IMR-90 (cell line): ENCODE measurements at regions not wholly inside any gene's neighbourhood (a gene's known extent, or its start where the extent isn't known, plus 50 kb on each side); places are given as distances from the start of the nearest gene placed in this dataset.

Experiments used
- ATAC-seq: fragments of 200-7000 bp; cut with Tn5 transposase; 2 replicates; pipeline ENCODE4 v1.9.1; 2020; ENCODE audit warnings: low read depth, mild to moderate bottlenecking, moderate library complexity
- BruUV-seq: library from RNA; stranded (reverse); fragments of 400-500 nt; replicated peaks from 2 replicates; lab custom pipeline; 2021; lab: Mats Ljungman, UMichigan
- CTCF ChIA-PET: fragments of 300-600 bp; formaldehyde crosslinking; extraction: SDS; loops from one replicate; lab custom pipeline; 2021; ENCODE audit warnings: antibody characterized with exemption; lab: Yijun Ruan, JAX
- POLR2A ChIA-PET: fragments of 300-600 bp; sonication (Branson Sonifier 250); formaldehyde crosslinking; loops from one replicate; lab custom pipeline; 2022; ENCODE audit warnings: antibody characterized with exemption; ENCODE audit not compliant: unreplicated experiment; lab: Charles Lee
- DNase-seq: peaks from one replicate; pipeline ENCODE4 v3.0.0; 2013
- H2AFZ ChIP-seq: replicated peaks from 2 replicates; pipeline ENCODE3; 2013; ENCODE audit warnings: low read length, mild to moderate bottlenecking; ENCODE audit not compliant: poor library complexity
- H2AK5ac ChIP-seq: 2 replicates; pipeline ENCODE4 v1.6.1; 2013; ENCODE audit warnings: low read depth, low read length, inconsistent platforms
- H2AK9ac ChIP-seq: replicated peaks from 2 replicates; pipeline ENCODE3; 2013; ENCODE audit warnings: mild to moderate bottlenecking, low read depth, low read length, moderate library complexity; ENCODE audit not compliant: poor library complexity
- H2BK120ac ChIP-seq: 2 replicates; pipeline ENCODE4 v1.6.1; 2013; ENCODE audit warnings: low read depth, low read length, inconsistent platforms
- H2BK15ac ChIP-seq: 3 replicates; pipeline ENCODE4 v1.6.1; 2013; ENCODE audit warnings: low read depth, low read length, inconsistent platforms
- H2BK20ac ChIP-seq: 2 replicates; pipeline ENCODE4 v1.6.1; 2013; ENCODE audit warnings: low read depth, mild to moderate bottlenecking, inconsistent platforms, low read length, moderate library complexity
- H2BK5ac ChIP-seq: 2 replicates; pipeline ENCODE4 v1.6.1; 2013; ENCODE audit warnings: mild to moderate bottlenecking, low read depth, low read length, inconsistent platforms; ENCODE audit not compliant: poor library complexity, severe bottlenecking
- H3K14ac ChIP-seq: replicated peaks from 2 replicates; pipeline ENCODE4 v1.6.1; 2013; ENCODE audit warnings: low read depth, low read length, inconsistent platforms
- H3K18ac ChIP-seq: 2 replicates; pipeline ENCODE4 v1.6.1; 2013; ENCODE audit warnings: low read depth, low read length, control low read depth
- H3K23ac ChIP-seq: 2 replicates; pipeline ENCODE4 v1.6.1; 2013; ENCODE audit warnings: low read depth, low read length, inconsistent platforms
- H3K27ac ChIP-seq: 2 replicates; pipeline ENCODE4 v1.5.1; 2013; ENCODE audit warnings: mild to moderate bottlenecking, control low read depth, low read length; ENCODE audit not compliant: insufficient read depth
- H3K27me3 ChIP-seq: 2 replicates; pipeline ENCODE4 v1.6.1; 2013; ENCODE audit warnings: low read length; ENCODE audit not compliant: control insufficient read depth, insufficient read depth
- H3K36me3 ChIP-seq: 2 replicates; pipeline ENCODE4 v1.6.1; 2013; ENCODE audit warnings: low read length, mixed read lengths; ENCODE audit not compliant: control insufficient read depth, insufficient read depth
- H3K4ac ChIP-seq: 2 replicates; pipeline ENCODE4 v1.6.1; 2013; ENCODE audit warnings: low read depth, low read length, inconsistent platforms
- H3K4me1 ChIP-seq: 2 replicates; pipeline ENCODE4 v1.6.1; 2013; ENCODE audit warnings: low read length, mixed read lengths; ENCODE audit not compliant: control insufficient read depth, insufficient read depth
- H3K4me2 ChIP-seq: 2 replicates; pipeline ENCODE4 v1.6.1; 2013; ENCODE audit warnings: low read depth, mild to moderate bottlenecking, control low read depth, low read length, moderate library complexity
- H3K4me3 ChIP-seq: 2 replicates; pipeline ENCODE4 v1.5.1; 2013; ENCODE audit warnings: low read depth, mild to moderate bottlenecking, control low read depth, low read length, moderate library complexity; ENCODE audit not compliant: insufficient read depth
- H3K56ac ChIP-seq: 2 replicates; pipeline ENCODE4 v1.6.1; 2013; ENCODE audit warnings: low read length, inconsistent platforms; ENCODE audit not compliant: insufficient read depth; ENCODE audit errors: extremely low read depth
- H3K79me1 ChIP-seq, 2 experiments: 2 replicates each; pipeline ENCODE4 v1.6.1; 2013; ENCODE audit warnings: low read length in 2 of 2, inconsistent platforms in 1 of 2, low read depth in 1 of 2
- H3K9ac ChIP-seq: 2 replicates; pipeline ENCODE4 v1.6.1; 2013; ENCODE audit warnings: low read depth, low read length, control low read depth
- H3K9me1 ChIP-seq: 2 replicates; pipeline ENCODE4 v1.6.1; 2013; ENCODE audit warnings: low read length, inconsistent platforms; ENCODE audit not compliant: insufficient read depth
- H3K9me3 ChIP-seq: 2 replicates; pipeline ENCODE4 v1.6.1; 2013; ENCODE audit warnings: low read length; ENCODE audit not compliant: control insufficient read depth, insufficient read depth
- H4K20me1 ChIP-seq: 2 replicates; pipeline ENCODE4 v1.6.1; 2013; ENCODE audit warnings: low read length, inconsistent platforms; ENCODE audit not compliant: insufficient read depth
- H4K5ac ChIP-seq: 2 replicates; pipeline ENCODE4 v1.6.1; 2013; ENCODE audit warnings: mild to moderate bottlenecking, low read depth, low read length, control low read depth
- H4K8ac ChIP-seq, 2 experiments: 2 replicates each; pipeline ENCODE4 v1.6.1; 2013; ENCODE audit warnings: low read depth in 2 of 2, low read length in 2 of 2, control low read depth in 1 of 2, inconsistent platforms in 1 of 2
- H4K91ac ChIP-seq: 2 replicates; pipeline ENCODE4 v1.6.1; 2013; ENCODE audit warnings: low read depth, low read length, inconsistent platforms; ENCODE audit not compliant: insufficient read depth
- BHLHE40 ChIP-seq: fragments of 150-350 bp; IDR thresholded peaks from 2 replicates; pipeline ENCODE4 v1.6.1; 2016; ENCODE audit warnings: mild to moderate bottlenecking, low read depth, low read length
- CEBPB ChIP-seq: IDR thresholded peaks from 2 replicates; pipeline ENCODE4 v1.6.1; 2012; ENCODE audit warnings: low read depth, low read length, improper control_type of control experiment
- CHD1 ChIP-seq: IDR thresholded peaks from 2 replicates; pipeline ENCODE4 v1.6.1; 2012; ENCODE audit warnings: low read depth, low read length, improper control_type of control experiment
- ELK1 ChIP-seq: fragments of 150-350 bp; IDR thresholded peaks from 2 replicates; pipeline ENCODE4 v1.6.1; 2016; ENCODE audit warnings: low read depth, mild to moderate bottlenecking, low read length, moderate library complexity, borderline replicate concordance
- FOS ChIP-seq: fragments of 150-350 bp; IDR thresholded peaks from 2 replicates; pipeline ENCODE4 v1.6.1; 2016; ENCODE audit warnings: low read depth, low read length
- MAFK ChIP-seq: IDR thresholded peaks from 2 replicates; pipeline ENCODE4 v1.6.1; 2012; ENCODE audit warnings: low read depth, low read length, improper control_type of control experiment
- MXI1 ChIP-seq: IDR thresholded peaks from 2 replicates; pipeline ENCODE4 v1.6.1; 2012; ENCODE audit warnings: low read depth, mild to moderate bottlenecking, low read length, moderate library complexity, borderline replicate concordance
- NFE2L2 ChIP-seq: fragments of 150-350 bp; IDR thresholded peaks from 2 replicates; pipeline ENCODE4 v1.6.1; 2016; ENCODE audit warnings: low read depth, mild to moderate bottlenecking, low read length
- POLR2A ChIP-seq: IDR thresholded peaks from 2 replicates; pipeline ENCODE4 v1.6.1; 2012; ENCODE audit warnings: mild to moderate bottlenecking, low read depth, low read length
- RAD21 ChIP-seq: IDR thresholded peaks from 2 replicates; pipeline ENCODE4 v1.6.1; 2012; ENCODE audit warnings: low read length, improper control_type of control experiment
- RCOR1 ChIP-seq: IDR thresholded peaks from 2 replicates; pipeline ENCODE4 v1.6.1; 2012; ENCODE audit warnings: mild to moderate bottlenecking, low read length, improper control_type of control experiment; ENCODE audit not compliant: insufficient replicate concordance
- SMC3 ChIP-seq: fragments of 150-350 bp; IDR thresholded peaks from 2 replicates; pipeline ENCODE4 v1.6.1; 2016; ENCODE audit warnings: low read depth, mild to moderate bottlenecking, antibody characterized with exemption, low read length, moderate library complexity
- USF2 ChIP-seq: fragments of 150-350 bp; IDR thresholded peaks from 2 replicates; pipeline ENCODE4 v1.6.1; 2017; ENCODE audit warnings: mild to moderate bottlenecking, antibody characterized with exemption, low read length, low read depth
- WGBS, 2 experiments: methylation state at CpG; one replicate each; pipeline versions ENCODE4 v1.1.5 to v1.1.7; 2013; ENCODE audit warnings: missing lambda C conversion rate in 2 of 2; ENCODE audit not compliant: insufficient read length in 1 of 2; ENCODE audit errors: extremely low coverage in 2 of 2; 5-methylcytosine and 5-hydroxymethylcytosine counted together
- dilution Hi-C: fragments of 300-500 bp; cut with HindIII; formaldehyde crosslinking; loops from one replicate; pipeline ENCODE4 v1.14.3; 2018; ENCODE audit warnings: low sequenced_read_pairs; ENCODE audit not compliant: unreplicated experiment
- in situ Hi-C: fragments of 300-500 bp; cut with MboI; formaldehyde crosslinking; loops from 3 replicates; pipeline ENCODE4 v1.14.3; 2019; ENCODE audit warnings: low sequenced_read_pairs, inconsistent platforms, mixed read lengths
- intact Hi-C: fragments of 100-400 bp; cut with micrococcal nuclease; formaldehyde crosslinking; loops from 2 replicates; pipeline ENCODE4 v1.10.0; 2022

- TF ChIP-seq MAFK (peak; percentile 74), CHD1 (no peak), NFE2L2 (no peak)
Measured at GRCh38 chr10:60466267-60467201, 76.9 kb upstream of the ANK3 start (continued).

GRCh38 chr10:60465801-60466200 lies 76.1 kb upstream of the ANK3 start:
- no peak overlapping the region for H3K23ac ChIP-seq
- ATAC-seq: peak; percentile 61
- TF ChIP-seq SMC3 (no peak), NFE2L2 (no peak), CEBPB (no peak), RCOR1 (no peak), ELK1 (no peak), USF2 (no peak), MXI1 (no peak), RAD21 (no peak), POLR2A (no peak), BHLHE40 (no peak), FOS (no peak), CHD1 (no peak)

More at GRCh38 chr10:60465801-60466200, 76.1 kb upstream of the ANK3 start:
- no peaks in the 10 kb centered on the region for H3K27me3 ChIP-seq
- no peaks in the 10 kb centered on the region for H3K36me3 ChIP-seq
- peak overlapping the region; percentile 25; the same call in 1 of the 2 replicates for H2BK120ac ChIP-seq
- no peak overlapping the region for H3K27ac ChIP-seq
- peak overlapping the region; percentile 11; the same call in 1 of the 2 replicates for H3K4ac ChIP-seq
- H3K56ac ChIP-seq: no peak overlapping the region
- CTCF ChIA-PET: interaction anchor here (0.6 to 1.2 kb wide), 2 partner anchors 31 to 418 kb away, joined by 3 to 5 read pairs; no protein-coding TSS in a partner anchor
- H3K4me3 ChIP-seq: no peak overlapping the region
- dilution Hi-C loops (no loop called here), intact Hi-C loops (no loop called here), in situ Hi-C loops (loop anchor here (25.0 kb wide), 1 partner anchor 296 kb away; no protein-coding TSS in a partner anchor)
- no peaks in the 10 kb centered on the region for H3K79me1 ChIP-seq
- WGBS, 2 experiments: no CpG with 5 or more reads among the region's 2 CpGs
- H3K9ac ChIP-seq: no peak overlapping the region
- H3K18ac ChIP-seq: peak overlapping the region; percentile 16; the same call in 1 of the 2 replicates
- no TSS peak for BruUV-seq
- no peak overlapping the region for H3K14ac ChIP-seq
- DNase-seq: peak; percentile 48
- no peaks in the 10 kb centered on the region for H4K20me1 ChIP-seq
- no peak overlapping the region for H2BK5ac ChIP-seq
- 0 out of 2 replicates have a peak overlapping the region, but pooled peaks have one; percentile 42 for H4K5ac ChIP-seq
- H4K91ac ChIP-seq: no peak overlapping the region
- no peak overlapping the region for H2AK5ac ChIP-seq
- peaks cover 2% of the 10 kb centered on the region; the same call in 1 of the 2 replicates for H3K9me1 ChIP-seq
- no peak overlapping the region for H4K8ac ChIP-seq
- no peak overlapping the region for H3K4me2 ChIP-seq
- POLR2A ChIA-PET: no interaction called here
- no peaks in the 10 kb centered on the region for H3K9me3 ChIP-seq
- no peak overlapping the region for H2AK9ac ChIP-seq
- no peak overlapping the region for H2AFZ ChIP-seq
- peak overlapping the region; percentile 16; the same call in 1 of the 2 replicates for H2BK20ac ChIP-seq
- H3K4me1 ChIP-seq: no peaks in the 10 kb centered on the region
- H2BK15ac ChIP-seq: no peak overlapping the region
